GM23248 (cell line): ENCODE measurements at regions not wholly inside any gene's neighbourhood (a gene's known extent, or its start where the extent isn't known, plus 50 kb on each side); places are given as distances from the start of the nearest gene placed in this dataset.

Experiments used
- DNase-seq: peaks from one replicate; pipeline ENCODE4 v3.0.0-alpha.2; 2015
- H2AFZ ChIP-seq: fragments of 200-600 bp; sonication (generic); 2 replicates; pipeline ENCODE4 v1.6.1; 2016; ENCODE audit warnings: antibody characterized with exemption
- H3F3A ChIP-seq: fragments of 200-600 bp; sonication (generic); 2 replicates; pipeline ENCODE4 v1.6.1; 2016; ENCODE audit warnings: mild to moderate bottlenecking, antibody characterized with exemption, mixed run types; ENCODE audit not compliant: insufficient read depth
- H3K27ac ChIP-seq: fragments of 200-600 bp; sonication (generic); 2 replicates; pipeline ENCODE4 v1.5.1; 2016; ENCODE audit warnings: mild to moderate bottlenecking
- H3K27me3 ChIP-seq: fragments of 200-600 bp; sonication (generic); replicated peaks from 2 replicates; pipeline ENCODE4 v1.6.1; 2016; ENCODE audit warnings: mild to moderate bottlenecking; ENCODE audit not compliant: insufficient read depth
- H3K36me3 ChIP-seq: fragments of 200-600 bp; sonication (generic); 2 replicates; pipeline ENCODE4 v1.6.1; 2016; ENCODE audit warnings: low read depth, mild to moderate bottlenecking
- H3K4me1 ChIP-seq: fragments of 200-600 bp; sonication (generic); 2 replicates; pipeline ENCODE4 v1.6.1; 2016; ENCODE audit warnings: mild to moderate bottlenecking; ENCODE audit not compliant: insufficient read depth
- H3K4me2 ChIP-seq: fragments of 200-600 bp; sonication (generic); one replicate; pipeline ENCODE4 v1.6.1; 2016; ENCODE audit warnings: mild to moderate bottlenecking; ENCODE audit not compliant: unreplicated experiment
- H3K4me3 ChIP-seq: fragments of 200-600 bp; sonication (generic); 2 replicates; pipeline ENCODE4 v1.5.1; 2016; ENCODE audit warnings: mild to moderate bottlenecking
- H3K79me2 ChIP-seq: fragments of 200-600 bp; sonication (generic); 2 replicates; pipeline ENCODE4 v1.6.1; 2016; ENCODE audit warnings: mild to moderate bottlenecking; ENCODE audit not compliant: insufficient read depth
- H3K9ac ChIP-seq: fragments of 200-600 bp; sonication (generic); 2 replicates; pipeline ENCODE4 v1.6.1; 2016; ENCODE audit warnings: mild to moderate bottlenecking
- H3K9me2 ChIP-seq: fragments of 200-600 bp; sonication (generic); 2 replicates; pipeline ENCODE4 v1.6.1; 2016; ENCODE audit warnings: mixed run types, mild to moderate bottlenecking, moderate library complexity; ENCODE audit not compliant: insufficient read depth
- H3K9me3 ChIP-seq: fragments of 200-600 bp; sonication (generic); one replicate; pipeline ENCODE4 v1.6.1; 2017; ENCODE audit warnings: low read depth
- H4K20me1 ChIP-seq: fragments of 200-600 bp; sonication (generic); 2 replicates; pipeline ENCODE4 v1.6.0; 2016; ENCODE audit not compliant: insufficient read depth
- EZH2 ChIP-seq: fragments of 200-600 bp; sonication (generic); IDR thresholded peaks from 2 replicates; pipeline ENCODE4 v1.6.1; 2018; ENCODE audit warnings: antibody characterized with exemption, mild to moderate bottlenecking; ENCODE audit not compliant: insufficient read depth, poor library complexity, severe bottlenecking
- EZH2phosphoT487 ChIP-seq: fragments of 200-600 bp; sonication (generic); IDR thresholded peaks from 2 replicates; pipeline ENCODE4 v1.6.1; 2018; ENCODE audit warnings: antibody characterized with exemption, moderate library complexity, mild to moderate bottlenecking, low read depth; ENCODE audit not compliant: insufficient read depth
- WGBS, 2 experiments: methylation state at CpG; one replicate each; pipeline ENCODE4 v1.1.6; 2015 to 2017; ENCODE audit warnings: low lambda C conversion rate in 2 of 2, low coverage in 1 of 2; ENCODE audit errors: missing lambda C conversion rate in 2 of 2; 5-methylcytosine and 5-hydroxymethylcytosine counted together
- in situ Hi-C: fragments of 300-500 bp; cut with MboI; formaldehyde crosslinking; loops from 2 replicates; pipeline ENCODE4 v1.15.0; 2020

DNA sequence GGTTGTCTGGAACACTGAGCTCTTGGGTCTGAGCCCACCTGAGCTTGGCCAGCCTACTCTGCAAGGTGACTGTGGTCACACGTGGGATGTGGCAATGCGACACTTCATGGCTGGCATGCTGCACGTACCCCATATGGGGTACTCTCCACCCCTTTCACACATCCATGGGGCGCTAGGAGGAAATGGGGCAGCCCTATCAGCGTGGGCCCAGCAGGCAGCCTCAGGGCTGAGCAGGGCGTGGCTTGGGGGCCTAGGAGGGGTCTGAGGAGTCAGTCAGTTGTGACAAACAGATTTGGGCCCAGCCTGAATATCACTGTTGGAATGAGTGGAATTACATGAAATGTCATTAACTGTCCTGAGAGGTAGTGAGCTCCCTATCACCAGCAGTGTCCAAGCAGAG, 82.3 kb upstream of the LINGO1 start:
- 27 to 31% methylated on average over 6 of the region's 6 CpGs for WGBS, 2 experiments
- no peaks in the 10 kb centered on the region for H3K79me2 ChIP-seq
- H3K9me2 ChIP-seq, result no peaks in the 10 kb centered on the region
- no peaks in the 10 kb centered on the region for H3K9me3 ChIP-seq
- H3K27me3 ChIP-seq, result peaks cover 19% of the 10 kb centered on the region
- no peaks in the 10 kb centered on the region for H3K4me1 ChIP-seq
- in situ Hi-C loops, result no loop called here
- no peaks in the 10 kb centered on the region for H3K36me3 ChIP-seq
- no peaks in the 10 kb centered on the region for H4K20me1 ChIP-seq
- DNase-seq, result no peak
- H3K27ac ChIP-seq, result no peak overlapping the region
- H3K4me3 ChIP-seq, result no peak overlapping the region
- TF ChIP-seq EZH2 (no peak), EZH2phosphoT487 (no peak)
- H2AFZ ChIP-seq, result no peak overlapping the region
- H3K9ac ChIP-seq, result no peak overlapping the region
- no peak overlapping the region for H3K4me2 ChIP-seq
- no peaks in the 10 kb centered on the region for H3F3A ChIP-seq

DNA sequence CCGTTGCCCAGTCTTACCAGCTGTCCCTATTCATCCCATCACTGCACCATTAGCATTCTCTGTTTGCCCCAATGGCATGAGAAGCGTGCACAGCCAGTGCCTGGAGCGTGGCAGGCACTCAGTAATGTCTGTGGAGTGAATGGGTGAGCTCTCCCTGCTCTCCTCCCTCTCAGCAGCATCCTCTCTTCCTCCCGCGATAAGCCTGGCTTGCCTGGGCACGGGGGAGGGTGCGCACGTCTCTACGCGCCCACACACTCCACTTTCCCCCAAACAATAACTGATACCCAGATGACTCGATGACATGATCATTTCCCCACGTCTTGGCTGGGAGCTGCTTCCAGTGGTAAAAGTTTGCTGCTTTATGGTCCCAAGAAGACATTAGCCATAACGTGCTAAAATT, 81.8 kb upstream of the LINGO1 start:
- Histone ChIP-seq H3F3A (no peaks in the 10 kb centered on the region), H3K79me2 (no peaks in the 10 kb centered on the region), H3K27me3 (peaks cover 19% of the 10 kb centered on the region), H3K27ac (no peak overlapping the region), H3K4me1 (no peaks in the 10 kb centered on the region), H3K9ac (no peak overlapping the region), H3K4me2 (no peak overlapping the region), H3K9me2 (no peaks in the 10 kb centered on the region), H2AFZ (no peak overlapping the region), H3K4me3 (no peak overlapping the region), H3K36me3 (no peaks in the 10 kb centered on the region), H4K20me1 (no peaks in the 10 kb centered on the region), H3K9me3 (no peaks in the 10 kb centered on the region)
- in situ Hi-C loops, result no loop called here
- TF ChIP-seq EZH2, result no peak
- TF ChIP-seq EZH2phosphoT487, result no peak
- 27 to 30% methylated on average over 13 of the region's 13 CpGs for WGBS, 2 experiments
- no peak for DNase-seq

DNA sequence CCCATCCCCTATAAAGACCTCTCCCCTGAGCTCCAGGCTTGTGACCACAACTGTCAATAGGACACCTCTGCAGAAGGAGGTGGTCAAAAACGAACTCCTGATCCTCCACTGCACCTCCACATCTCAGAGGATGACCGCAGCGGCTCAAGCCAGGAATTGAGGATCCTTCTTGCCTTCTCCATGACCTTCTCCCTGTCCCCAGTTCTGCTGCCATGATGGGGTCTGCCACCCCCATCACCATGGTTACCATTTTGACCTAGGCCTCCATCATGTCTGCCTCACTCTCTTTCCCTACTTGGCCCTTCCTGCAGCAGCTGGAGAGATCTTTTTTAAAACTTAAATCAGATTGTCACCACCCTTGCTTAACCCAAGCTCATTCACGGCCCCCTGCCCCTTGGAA, 81.3 kb upstream of the LINGO1 start:
- no peaks in the 10 kb centered on the region for H4K20me1 ChIP-seq
- peaks cover 19% of the 10 kb centered on the region for H3K27me3 ChIP-seq
- in situ Hi-C loops, result no loop called here
- no peak for TF ChIP-seq EZH2
- H3K4me3 ChIP-seq, result no peak overlapping the region
- H3K4me2 ChIP-seq, result no peak overlapping the region
- WGBS, 2 experiments, result 31 to 59% methylated on average over 3 to 4 of the region's 4 CpGs
- no peaks in the 10 kb centered on the region for H3K36me3 ChIP-seq
- no peak overlapping the region for H3K27ac ChIP-seq
- DNase-seq, result no peak
- H3K9me2 ChIP-seq, result no peaks in the 10 kb centered on the region
- no peaks in the 10 kb centered on the region for H3K9me3 ChIP-seq
- H3K4me1 ChIP-seq, result no peaks in the 10 kb centered on the region
- no peak overlapping the region for H2AFZ ChIP-seq
- H3F3A ChIP-seq, result no peaks in the 10 kb centered on the region
- H3K79me2 ChIP-seq, result no peaks in the 10 kb centered on the region
- H3K9ac ChIP-seq, result no peak overlapping the region

DNA sequence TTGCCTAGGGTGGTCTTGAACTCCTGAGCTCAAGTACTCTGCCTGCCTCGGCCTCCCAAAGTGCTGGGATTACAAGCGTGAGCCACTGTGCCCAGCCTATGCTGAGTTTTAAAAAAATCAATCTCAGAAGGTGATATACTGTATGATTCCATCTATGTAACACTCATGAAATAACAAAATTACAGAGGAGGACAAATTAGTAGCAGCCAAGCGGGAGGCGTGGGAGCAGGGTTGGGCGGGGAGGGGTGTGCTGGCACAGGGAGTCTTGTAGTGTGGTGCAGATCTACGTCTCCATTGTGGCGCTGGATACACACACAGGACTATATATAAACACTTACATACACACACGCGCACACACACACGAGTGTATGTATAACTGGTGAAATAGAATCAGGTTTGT, 80.6 kb upstream of the LINGO1 start:
- Histone ChIP-seq H3K79me2 (no peaks in the 10 kb centered on the region), H3K4me2 (no peak overlapping the region), H3K4me3 (no peak overlapping the region), H3F3A (no peaks in the 10 kb centered on the region), H3K9me3 (no peaks in the 10 kb centered on the region), H3K36me3 (no peaks in the 10 kb centered on the region), H3K9ac (no peak overlapping the region), H3K27ac (no peak overlapping the region), H2AFZ (no peak overlapping the region), H3K9me2 (no peaks in the 10 kb centered on the region), H3K27me3 (peaks cover 21% of the 10 kb centered on the region), H3K4me1 (no peaks in the 10 kb centered on the region), H4K20me1 (no peaks in the 10 kb centered on the region)
- in situ Hi-C loops, result no loop called here
- no peak for DNase-seq
- no peak for TF ChIP-seq EZH2
- TF ChIP-seq EZH2phosphoT487, result no peak
- WGBS, 2 experiments, result 55 to 64% methylated on average over 10 of the region's 10 CpGs

DNA sequence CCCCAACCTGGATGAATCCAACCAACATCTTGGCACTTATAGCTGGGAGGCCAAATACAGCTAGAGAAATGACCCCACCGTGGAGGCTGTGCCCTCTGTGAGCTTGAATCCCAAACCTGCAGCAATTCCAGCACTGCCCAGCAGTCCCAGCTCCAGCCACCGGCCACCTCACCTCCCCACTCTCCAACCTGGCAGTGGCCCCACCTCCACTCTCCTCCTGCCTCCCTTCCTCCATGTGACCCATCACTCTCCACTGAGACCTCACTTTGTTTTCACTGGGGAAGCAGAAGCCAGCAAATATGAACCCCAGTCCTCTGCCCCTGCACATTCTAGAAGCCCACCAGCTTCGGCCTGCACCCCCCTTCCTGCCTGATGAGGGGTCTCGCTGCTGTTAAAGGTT, 79.7 kb upstream of the LINGO1 start:
- H3K27ac ChIP-seq, result no peak overlapping the region
- in situ Hi-C loops, result no loop called here
- no peaks in the 10 kb centered on the region for H3K36me3 ChIP-seq
- H4K20me1 ChIP-seq, result no peaks in the 10 kb centered on the region
- no peaks in the 10 kb centered on the region for H3F3A ChIP-seq
- H2AFZ ChIP-seq, result no peak overlapping the region
- no peak overlapping the region for H3K9ac ChIP-seq
- no peak for DNase-seq
- H3K4me1 ChIP-seq, result no peaks in the 10 kb centered on the region
- WGBS, 2 experiments, result 32% methylated on average over 4 of the region's 4 CpGs
- H3K9me3 ChIP-seq, result no peaks in the 10 kb centered on the region
- no peak overlapping the region for H3K4me3 ChIP-seq
- peaks cover 21% of the 10 kb centered on the region for H3K27me3 ChIP-seq
- no peak overlapping the region for H3K4me2 ChIP-seq
- no peaks in the 10 kb centered on the region for H3K9me2 ChIP-seq
- H3K79me2 ChIP-seq, result no peaks in the 10 kb centered on the region
- TF ChIP-seq EZH2, result no peak
- TF ChIP-seq EZH2phosphoT487, result no peak
